GM20000 (cell line): ENCODE measurements at regions not wholly inside any gene's neighbourhood (a gene's known extent, or its start where the extent isn't known, plus 50 kb on each side); places are given as distances from the start of the nearest gene placed in this dataset.
"Not testable (repeated sequence)": the region's sequence is repeated elsewhere in the genome, so short reads cannot be mapped to it uniquely, and the experiment has no call there.

Source experiments
- DNase-seq: peaks from one replicate; pipeline ENCODE4 v3.0.0; 2012; ENCODE audit warnings: low spot score
- TF ChIP-seq, protein P1 (sequence below): IDR thresholded peaks from 2 replicates; pipeline ENCODE4 v1.5.1; 2012; ENCODE audit warnings: mild to moderate bottlenecking, control low read depth; ENCODE audit errors: extremely low read depth, missing control alignments

DNA sequence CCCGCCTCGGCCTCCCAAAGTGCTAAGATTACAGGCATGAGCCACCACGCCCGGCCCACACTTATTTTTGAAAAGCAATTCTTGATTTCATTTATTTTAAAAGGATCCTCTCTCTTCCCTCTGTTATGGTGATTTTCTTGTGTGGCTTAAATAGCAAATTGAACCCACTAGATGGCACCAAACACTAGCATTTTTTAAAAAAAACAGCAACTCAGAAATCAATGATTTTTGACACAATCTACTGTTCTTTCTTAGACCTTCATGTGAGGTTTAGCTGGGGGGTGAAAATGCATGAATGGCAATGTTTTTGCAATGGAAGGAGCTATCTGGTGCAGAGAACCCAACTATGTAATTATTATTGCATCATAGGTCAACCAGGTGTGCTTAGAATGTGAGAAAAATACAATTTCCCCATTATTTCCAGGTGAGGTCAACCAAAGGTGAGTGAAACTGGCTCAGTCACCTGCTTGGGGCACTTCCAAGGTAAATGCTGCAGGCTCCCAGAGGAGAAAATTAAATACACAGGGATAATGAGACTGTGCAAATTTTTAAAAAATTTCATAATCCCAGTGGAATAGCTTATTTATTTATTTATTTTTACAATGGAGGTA is 226.7 kb upstream of the PRKX start:
- TF ChIP-seq, protein P1, sequence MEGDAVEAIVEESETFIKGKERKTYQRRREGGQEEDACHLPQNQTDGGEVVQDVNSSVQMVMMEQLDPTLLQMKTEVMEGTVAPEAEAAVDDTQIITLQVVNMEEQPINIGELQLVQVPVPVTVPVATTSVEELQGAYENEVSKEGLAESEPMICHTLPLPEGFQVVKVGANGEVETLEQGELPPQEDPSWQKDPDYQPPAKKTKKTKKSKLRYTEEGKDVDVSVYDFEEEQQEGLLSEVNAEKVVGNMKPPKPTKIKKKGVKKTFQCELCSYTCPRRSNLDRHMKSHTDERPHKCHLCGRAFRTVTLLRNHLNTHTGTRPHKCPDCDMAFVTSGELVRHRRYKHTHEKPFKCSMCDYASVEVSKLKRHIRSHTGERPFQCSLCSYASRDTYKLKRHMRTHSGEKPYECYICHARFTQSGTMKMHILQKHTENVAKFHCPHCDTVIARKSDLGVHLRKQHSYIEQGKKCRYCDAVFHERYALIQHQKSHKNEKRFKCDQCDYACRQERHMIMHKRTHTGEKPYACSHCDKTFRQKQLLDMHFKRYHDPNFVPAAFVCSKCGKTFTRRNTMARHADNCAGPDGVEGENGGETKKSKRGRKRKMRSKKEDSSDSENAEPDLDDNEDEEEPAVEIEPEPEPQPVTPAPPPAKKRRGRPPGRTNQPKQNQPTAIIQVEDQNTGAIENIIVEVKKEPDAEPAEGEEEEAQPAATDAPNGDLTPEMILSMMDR = peak; percentile 17
- peak; percentile 6 for DNase-seq

DNA sequence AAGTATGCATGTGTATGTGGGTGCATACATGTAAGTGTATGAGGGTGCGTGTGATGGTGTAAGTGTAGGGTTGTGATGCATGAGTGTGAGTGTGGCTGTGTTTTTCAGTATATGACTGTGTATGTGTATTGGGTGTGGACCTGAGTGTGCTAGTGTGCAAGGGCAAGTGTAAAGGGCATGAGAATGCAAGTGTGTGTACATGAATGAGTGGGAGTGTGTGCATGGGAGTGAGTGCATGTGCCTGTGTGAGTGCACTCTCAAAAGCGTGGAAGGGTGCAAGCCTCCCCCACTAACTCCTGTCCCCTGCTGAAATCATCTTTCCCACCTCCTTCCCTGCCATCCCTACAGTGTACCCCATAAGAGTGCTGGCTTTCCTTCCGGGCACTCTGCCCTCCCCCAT is 225.1 kb upstream of the PRKX start:
- TF ChIP-seq, protein P1 = no peak

DNA sequence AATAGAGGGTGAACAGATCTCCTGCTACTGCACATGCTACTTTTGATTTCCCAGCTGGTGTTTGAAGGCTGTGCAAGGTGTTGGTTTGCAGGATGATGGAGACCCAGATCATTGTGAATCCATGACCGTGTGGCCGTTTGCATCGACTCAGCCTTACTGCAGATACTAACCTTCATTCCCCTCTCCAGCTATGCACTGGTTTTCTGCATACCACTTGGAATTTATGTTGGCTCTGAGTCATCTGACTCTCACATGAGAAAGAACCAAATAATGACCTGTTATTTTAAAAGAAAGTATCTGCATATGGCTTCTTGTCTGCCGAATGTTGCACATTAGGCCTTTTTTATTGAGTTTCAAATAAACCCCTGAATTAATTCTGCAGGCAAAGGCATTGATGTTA is 221.7 kb upstream of the PRKX start:
- not testable (repeated sequence) for DNase-seq

More for the DNA sequence above, 225.1 kb upstream of the PRKX start:
- DNase-seq = no peak

DNA sequence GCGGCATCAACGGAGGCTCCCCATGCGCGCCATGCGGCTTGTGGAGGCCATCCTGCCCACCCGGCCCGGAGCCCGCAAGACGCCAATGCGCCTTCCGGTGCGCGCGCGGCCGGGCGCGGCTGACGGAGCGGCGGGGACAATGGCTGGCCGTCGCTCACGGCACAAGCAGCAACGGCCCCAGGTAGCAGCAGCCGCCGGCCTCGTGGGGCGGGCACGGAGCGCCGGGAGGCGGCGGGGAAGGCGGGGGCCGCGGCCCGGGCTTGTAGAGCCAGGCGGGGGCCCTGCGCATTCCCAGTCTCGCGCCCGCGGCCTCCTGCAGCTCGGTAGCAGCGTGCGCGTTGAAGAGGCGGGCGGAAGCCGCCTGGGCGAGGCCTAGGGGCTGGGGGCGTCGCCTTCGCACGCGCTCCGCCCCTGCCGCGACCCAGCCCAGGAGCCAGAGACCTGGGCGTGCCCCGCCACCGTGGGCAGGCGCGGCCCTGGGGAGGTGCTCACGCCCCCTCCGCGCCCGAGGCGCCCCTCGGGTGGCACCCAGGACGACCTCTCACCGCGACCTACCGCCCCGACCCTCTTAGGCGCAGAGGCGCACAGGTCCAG is 207.1 kb upstream of the PRKX start:
- not testable (repeated sequence) for DNase-seq

DNA sequence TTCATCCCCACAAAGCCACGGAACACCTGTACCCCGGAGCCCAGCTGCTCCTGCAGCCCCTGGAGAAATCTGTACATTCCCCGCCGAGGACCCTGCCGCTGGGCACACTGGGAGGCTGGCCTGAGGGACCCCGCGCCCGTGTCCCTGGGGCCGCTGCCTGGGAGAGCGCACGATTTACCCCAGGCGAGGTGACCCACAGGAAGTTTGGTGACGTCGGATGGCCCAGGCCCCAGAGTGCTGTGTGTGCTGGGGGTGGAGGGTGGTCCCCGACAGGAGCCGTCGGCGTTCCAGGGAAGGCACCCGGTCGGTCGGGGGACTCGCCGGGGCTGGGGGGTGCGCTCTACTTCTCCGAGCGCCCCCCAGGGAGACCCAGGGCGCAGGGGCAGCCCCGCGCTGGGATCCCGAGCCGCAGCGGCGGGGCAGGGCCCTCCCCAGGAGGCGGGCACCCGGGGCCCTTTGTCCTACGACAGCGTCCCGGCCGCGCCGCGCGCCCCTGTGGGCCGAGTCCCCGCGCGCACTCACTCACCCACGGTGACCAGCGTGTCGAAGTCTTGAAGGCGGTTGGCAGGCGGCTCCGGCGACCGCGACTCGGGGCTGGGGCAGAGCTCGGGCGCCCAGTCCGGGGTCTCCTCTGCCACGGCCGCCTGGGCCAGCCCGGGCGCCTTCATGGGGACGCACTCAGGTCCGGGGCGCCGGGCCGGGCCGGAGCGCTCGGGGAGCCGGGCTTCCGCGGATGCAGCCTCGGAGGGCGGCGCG is 206.4 kb upstream of the PRKX start:
- DNase-seq = not testable (repeated sequence)

DNA sequence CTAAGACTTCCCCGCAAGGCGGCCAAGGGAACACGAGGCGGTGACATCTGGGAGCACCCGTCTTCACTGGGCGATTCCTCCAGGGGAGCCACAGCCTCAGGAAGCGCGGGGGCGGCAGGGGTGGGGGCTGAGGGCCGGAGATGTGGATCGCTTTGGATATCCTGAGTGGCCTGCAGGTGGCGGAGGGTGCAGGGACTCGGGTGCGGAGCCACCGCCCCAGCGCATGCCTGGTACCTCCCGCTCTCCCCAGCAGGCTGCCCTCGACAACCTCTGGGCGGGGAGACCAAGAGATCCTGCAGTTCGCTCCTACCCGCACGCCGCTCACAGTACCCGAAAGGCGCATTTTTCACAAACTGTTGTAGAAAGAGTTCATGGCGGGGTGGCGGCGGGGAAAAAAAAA is 201.4 kb upstream of the PRKX start:
- not testable (repeated sequence) for DNase-seq

DNA sequence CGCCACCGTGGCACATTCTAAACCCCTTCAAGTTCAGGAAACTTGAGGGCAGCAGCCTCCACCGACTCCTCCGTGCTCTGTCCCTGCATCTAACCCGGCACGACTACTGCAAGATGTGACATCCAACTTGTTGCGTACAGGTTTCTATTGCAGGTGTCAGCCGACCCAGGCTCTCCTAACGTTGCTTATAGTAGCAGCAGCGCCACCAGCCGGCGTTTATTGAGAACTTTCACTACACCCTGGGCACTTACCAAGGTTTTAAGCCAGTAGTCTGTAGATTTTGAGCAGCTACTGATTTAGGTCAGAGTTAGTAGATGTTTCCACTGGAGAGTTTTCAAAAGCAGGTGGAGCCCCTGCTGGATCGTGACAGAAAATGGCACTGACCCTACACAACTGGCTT is 200.6 kb upstream of the PRKX start:
- not testable (repeated sequence) for DNase-seq

DNA sequence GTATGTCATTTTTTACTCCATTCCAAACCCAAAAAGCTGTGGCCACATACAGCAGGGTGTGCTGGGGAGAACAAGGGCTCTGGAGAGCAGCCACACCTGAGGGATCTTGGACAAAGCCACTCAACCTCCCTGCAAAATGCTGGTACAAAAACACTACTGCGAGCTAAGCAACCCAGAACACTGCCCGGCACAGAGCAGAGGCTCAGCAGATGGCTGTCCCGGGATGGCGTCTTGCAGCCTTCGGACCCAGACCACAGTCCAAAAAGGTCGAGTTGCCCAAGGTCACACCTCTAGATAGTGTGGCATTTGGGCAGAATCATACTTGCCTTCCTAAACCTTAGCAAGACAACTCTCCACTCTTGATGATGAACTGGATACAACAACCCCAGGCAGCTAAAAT is 197.6 kb upstream of the PRKX start:
- DNase-seq = not testable (repeated sequence)

DNA sequence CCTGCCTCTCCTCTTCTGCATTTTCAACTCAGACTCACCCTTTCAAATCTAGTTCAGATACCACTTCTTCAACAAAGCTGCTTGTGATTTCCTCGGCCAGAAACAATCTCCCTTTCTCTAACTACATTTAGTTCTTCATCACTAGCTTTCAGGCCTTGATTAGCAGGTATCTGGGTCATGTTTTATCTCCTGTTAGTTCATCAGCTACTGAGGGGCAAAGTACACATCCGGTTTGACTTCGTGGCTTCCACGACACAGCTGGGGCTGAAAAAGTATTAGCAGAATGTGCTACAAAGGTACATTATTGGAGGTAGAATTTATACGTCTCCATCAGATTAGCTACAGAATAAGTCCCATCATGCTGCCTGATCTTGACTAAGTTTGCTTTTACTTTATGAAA is 197.2 kb upstream of the PRKX start:
- DNase-seq = not testable (repeated sequence)

DNA sequence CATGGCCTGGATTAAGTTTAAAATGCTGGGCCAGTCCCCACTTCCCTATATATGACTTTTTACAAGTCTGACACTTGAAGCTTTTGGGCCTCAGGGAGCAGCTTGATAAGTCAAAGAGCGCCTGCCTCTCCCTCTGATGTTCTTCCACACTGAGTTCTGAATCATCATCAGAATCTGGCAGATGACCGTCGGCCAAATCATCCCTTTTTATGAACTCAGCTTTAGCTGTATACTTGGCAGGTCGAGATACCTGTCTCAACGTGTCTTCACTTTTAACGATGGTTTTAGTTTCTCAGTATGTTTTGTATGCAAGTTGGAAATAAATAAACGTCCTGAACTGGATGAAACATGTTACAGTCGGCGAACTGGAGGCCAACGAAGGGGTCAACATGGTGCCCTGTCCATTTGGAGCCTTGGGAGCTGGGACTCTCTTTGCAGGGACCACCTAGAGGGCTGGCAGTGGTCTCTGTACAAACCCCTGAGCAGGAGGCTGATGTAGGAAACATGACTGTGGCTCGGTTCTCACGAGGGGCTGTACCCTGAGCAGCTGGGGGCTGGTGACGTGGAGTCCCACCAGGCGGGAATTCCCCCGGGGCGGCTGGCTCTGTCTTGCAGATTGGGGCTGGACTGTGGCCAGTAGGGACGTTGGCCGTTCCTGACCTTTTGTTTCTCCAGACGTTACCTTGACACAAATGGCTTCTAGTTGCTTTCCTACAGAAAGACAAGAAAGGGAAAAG is 192.2 kb upstream of the PRKX start:
- DNase-seq = not testable (repeated sequence)

DNA sequence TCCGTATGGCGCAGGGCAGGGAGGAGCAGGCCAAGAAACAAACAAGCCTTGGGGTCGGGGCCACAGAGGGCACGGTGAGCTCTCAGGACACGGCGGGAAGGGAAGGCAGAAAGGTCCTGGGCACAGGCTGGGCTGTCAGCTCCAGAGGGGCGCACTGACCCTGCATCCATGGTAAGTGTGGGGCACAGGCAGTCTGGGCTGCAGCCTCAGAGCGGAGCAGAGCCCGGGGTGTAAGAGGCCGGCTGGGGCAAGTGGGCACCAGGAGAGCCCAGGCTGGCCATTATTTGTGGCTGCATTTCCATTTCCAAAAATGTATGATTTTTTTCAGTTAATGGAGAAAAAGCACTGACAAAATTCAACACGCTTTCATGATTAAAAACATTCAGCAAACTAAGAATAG is 188.8 kb upstream of the PRKX start:
- not testable (repeated sequence) for DNase-seq

DNA sequence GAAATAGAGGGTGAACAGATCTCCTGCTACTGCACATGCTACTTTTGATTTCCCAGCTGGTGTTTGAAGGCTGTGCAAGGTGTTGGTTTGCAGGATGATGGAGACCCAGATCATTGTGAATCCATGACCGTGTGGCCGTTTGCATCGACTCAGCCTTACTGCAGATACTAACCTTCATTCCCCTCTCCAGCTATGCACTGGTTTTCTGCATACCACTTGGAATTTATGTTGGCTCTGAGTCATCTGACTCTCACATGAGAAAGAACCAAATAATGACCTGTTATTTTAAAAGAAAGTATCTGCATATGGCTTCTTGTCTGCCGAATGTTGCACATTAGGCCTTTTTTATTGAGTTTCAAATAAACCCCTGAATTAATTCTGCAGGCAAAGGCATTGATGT is 183.3 kb upstream of the PRKX start:
- not testable (repeated sequence) for DNase-seq

DNA sequence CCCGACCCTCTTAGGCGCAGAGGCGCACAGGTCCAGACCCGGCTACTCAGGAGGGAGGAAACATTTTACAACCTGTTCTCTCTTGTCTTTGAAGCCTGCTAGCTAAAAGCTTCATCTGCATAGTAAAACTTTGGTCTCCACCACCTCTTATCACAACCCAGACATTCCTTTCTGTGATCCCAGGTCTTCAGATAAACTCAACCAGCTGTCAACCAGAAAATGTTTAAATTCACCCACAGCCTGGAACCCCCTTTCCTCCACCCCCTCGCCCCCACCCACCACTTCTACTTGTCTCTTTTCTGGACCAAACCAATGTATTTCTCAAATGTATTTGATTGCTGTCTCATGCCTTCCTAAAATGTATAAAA is 169.1 kb upstream of the PRKX start:
- not testable (repeated sequence) for DNase-seq

DNA sequence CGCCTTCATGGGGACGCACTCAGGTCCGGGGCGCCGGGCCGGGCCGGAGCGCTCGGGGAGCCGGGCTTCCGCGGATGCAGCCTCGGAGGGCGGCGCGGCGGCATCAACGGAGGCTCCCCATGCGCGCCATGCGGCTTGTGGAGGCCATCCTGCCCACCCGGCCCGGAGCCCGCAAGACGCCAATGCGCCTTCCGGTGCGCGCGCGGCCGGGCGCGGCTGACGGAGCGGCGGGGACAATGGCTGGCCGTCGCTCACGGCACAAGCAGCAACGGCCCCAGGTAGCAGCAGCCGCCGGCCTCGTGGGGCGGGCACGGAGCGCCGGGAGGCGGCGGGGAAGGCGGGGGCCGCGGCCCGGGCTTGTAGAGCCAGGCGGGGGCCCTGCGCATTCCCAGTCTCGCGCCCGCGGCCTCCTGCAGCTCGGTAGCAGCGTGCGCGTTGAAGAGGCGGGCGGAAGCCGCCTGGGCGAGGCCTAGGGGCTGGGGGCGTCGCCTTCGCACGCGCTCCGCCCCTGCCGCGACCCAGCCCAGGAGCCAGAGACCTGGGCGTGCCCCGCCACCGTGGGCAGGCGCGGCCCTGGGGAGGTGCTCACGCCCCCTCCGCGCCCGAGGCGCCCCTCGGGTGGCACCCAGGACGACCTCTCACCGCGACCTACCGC is 168.6 kb upstream of the PRKX start:
- not testable (repeated sequence) for DNase-seq

DNA sequence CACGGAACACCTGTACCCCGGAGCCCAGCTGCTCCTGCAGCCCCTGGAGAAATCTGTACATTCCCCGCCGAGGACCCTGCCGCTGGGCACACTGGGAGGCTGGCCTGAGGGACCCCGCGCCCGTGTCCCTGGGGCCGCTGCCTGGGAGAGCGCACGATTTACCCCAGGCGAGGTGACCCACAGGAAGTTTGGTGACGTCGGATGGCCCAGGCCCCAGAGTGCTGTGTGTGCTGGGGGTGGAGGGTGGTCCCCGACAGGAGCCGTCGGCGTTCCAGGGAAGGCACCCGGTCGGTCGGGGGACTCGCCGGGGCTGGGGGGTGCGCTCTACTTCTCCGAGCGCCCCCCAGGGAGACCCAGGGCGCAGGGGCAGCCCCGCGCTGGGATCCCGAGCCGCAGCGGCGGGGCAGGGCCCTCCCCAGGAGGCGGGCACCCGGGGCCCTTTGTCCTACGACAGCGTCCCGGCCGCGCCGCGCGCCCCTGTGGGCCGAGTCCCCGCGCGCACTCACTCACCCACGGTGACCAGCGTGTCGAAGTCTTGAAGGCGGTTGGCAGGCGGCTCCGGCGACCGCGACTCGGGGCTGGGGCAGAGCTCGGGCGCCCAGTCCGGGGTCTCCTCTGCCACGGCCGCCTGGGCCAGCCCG is 167.9 kb upstream of the PRKX start:
- DNase-seq = not testable (repeated sequence)

DNA sequence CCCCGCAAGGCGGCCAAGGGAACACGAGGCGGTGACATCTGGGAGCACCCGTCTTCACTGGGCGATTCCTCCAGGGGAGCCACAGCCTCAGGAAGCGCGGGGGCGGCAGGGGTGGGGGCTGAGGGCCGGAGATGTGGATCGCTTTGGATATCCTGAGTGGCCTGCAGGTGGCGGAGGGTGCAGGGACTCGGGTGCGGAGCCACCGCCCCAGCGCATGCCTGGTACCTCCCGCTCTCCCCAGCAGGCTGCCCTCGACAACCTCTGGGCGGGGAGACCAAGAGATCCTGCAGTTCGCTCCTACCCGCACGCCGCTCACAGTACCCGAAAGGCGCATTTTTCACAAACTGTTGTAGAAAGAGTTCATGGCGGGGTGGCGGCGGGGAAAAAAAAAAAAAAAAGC is 162.9 kb upstream of the PRKX start:
- not testable (repeated sequence) for DNase-seq

DNA sequence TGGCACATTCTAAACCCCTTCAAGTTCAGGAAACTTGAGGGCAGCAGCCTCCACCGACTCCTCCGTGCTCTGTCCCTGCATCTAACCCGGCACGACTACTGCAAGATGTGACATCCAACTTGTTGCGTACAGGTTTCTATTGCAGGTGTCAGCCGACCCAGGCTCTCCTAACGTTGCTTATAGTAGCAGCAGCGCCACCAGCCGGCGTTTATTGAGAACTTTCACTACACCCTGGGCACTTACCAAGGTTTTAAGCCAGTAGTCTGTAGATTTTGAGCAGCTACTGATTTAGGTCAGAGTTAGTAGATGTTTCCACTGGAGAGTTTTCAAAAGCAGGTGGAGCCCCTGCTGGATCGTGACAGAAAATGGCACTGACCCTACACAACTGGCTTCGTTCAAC is 162.2 kb upstream of the PRKX start:
- DNase-seq = not testable (repeated sequence)
